ENCODE measurements at regions not wholly inside any gene's neighbourhood (a gene's known extent, or its start where the extent isn't known, plus 50 kb on each side); places are given as distances from the start of the nearest gene placed in this dataset.
"Not testable (repeated sequence)": the region's sequence is repeated elsewhere in the genome, so short reads cannot be mapped to it uniquely, and the experiment has no call there.

DNA sequence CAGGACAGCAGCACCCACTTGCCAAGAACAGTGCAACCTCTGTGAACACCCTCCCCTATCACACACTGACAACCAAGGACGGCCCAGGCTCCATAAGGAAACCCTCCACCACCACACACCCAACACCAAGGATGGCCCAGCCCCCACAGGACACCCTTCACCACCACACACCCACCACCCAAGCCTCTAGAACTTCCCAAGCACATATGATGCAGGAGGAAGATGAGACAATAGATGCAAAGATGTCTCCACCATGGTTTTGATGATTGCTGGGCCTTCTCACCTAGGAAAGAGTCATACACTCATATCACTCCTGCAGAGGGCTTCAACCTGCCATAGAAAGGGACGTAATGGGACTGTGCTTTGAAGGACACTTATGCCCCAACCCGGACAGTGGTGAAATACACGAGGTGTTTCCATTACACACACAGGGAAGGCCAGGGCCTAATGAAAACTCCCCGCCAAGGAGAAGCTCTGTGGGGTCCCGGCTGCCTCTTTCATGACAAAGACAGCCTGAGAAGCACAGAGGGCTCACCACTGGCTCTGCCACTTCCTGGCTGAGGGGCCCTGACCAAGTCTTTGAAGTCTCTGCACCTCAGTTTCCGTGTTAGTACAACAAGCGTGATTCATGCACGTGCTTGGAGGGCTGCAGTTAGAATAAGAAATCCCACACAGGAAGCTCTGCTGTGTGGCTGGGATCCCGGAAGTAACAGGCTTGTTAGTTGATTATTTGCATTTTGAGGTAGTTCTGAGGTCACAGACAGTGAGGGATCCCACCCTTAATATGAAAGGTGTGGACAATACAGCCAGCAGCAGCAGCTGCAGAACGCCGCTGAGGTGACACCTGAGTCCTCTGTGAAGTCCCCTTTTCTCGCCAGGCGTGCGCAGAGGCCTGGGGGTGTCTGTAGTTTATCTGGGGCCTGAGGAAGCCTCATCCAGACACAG lies 61.9 kb upstream of the ATP12A start:
- peak; percentile 21 for DNase-seq (ENCODE audit: low read depth)

- no peak for DNase-seq (ENCODE audit: low read depth)
Observed at GRCh38 chr13:24619282-24619681, 60.9 kb upstream of the ATP12A start.

GRCh38 chr13:24622481-24623148 lies 57.6 kb upstream of the ATP12A start:
- DNase-seq (ENCODE audit: low read depth): not testable (repeated sequence)

DNA sequence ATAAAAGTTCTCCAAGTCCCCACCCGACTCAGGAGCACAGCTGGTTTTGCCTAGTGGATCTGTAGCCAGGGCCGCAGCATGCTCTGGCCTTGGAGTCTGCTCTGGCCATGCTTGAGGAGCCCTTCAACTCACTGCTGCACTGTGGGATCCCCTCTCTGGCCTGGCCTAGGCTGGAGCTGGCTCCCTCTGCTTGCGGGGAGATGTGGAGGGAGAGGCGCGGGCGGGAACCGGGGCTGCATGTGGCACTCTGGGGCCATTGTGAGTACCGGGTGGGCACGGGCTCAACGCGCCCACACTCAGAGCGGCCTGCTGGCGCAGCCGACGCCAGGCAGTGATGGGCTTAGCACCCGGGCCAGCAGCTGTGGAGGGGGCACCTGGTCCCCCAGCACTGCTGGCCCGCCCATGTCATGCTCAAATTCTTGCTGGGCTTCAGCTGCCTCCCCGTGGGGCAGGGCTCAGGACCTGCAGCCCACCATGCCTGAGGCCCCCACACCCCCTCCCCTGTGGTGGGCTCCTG lies 57.0 kb upstream of the ATP12A start:
- no peak for DNase-seq (ENCODE audit: low read depth)

- no peak for DNase-seq (ENCODE audit: low read depth)
Observed at GRCh38 chr13:24624363-24624762, 55.8 kb upstream of the ATP12A start.

GRCh38 chr13:24624801-24625231 lies 55.4 kb upstream of the ATP12A start:
- DNase-seq (ENCODE audit: low read depth): no peak

DNA sequence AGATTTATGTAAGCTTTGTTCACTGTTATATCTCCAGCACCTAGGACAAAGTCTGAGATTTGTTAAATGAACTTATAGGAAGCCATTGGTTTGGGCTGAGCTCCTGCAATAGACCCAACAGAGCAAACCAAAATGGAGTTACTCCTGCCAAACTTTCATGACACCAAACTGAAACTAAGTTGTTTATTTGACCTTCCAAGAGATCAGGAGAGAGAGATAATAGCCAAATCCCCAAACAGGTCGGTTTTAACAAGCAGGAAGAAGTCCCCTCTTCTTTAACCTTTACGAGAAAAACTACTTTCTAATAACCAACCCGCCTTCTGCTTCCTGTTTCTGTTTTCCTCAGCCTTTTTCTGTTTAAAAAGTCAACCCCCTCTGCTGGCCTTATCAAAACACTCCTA lies 54.9 kb upstream of the ATP12A start:
- no peak for DNase-seq (ENCODE audit: low read depth)

DNA sequence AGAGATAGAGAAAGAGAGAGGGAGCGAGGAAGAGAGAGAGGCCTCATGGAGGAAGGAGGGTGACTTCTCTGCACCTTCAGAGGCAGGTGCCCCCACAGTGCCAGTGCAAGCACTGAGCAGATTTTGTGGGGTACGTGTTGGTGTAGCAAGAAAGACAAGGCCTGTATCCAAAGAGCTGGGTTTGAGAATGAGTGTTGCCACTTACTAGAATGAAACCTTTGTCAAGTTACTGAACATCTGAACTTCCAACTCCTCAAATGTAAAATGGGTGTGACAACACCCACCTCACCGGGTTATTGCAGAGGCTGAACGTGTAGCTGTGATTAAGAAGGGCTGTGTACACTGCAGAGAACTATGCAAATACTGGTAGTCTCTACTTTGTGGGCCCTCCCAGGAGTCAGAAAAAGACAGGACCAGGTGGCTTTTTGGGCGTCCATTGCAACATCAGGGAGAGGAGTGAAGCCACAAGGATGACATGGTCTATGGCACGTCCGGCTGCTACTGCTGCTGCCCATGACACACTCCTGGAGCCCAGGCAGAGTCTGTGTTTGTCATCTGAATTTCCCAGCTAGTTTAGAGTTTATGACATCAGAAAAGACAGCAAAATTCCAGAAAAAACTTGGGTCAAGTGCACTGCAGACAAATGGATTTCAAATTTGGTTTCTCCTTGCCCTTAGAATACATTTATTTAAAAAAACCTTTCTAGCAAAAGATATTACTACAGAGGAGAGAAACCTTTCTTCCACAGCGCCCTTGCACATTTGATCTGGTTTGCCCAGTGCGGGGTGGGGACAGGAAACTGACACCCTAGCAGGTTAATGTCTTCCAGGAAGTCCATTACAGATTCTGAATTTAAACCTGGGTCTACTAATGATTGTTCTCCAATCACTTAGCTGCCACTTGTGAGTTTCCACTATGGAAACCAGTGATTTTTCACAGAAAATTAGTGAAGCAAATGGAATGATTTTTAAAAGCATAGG lies 54.0 kb upstream of the ATP12A start:
- DNase-seq (ENCODE audit: low read depth): no peak

DNA sequence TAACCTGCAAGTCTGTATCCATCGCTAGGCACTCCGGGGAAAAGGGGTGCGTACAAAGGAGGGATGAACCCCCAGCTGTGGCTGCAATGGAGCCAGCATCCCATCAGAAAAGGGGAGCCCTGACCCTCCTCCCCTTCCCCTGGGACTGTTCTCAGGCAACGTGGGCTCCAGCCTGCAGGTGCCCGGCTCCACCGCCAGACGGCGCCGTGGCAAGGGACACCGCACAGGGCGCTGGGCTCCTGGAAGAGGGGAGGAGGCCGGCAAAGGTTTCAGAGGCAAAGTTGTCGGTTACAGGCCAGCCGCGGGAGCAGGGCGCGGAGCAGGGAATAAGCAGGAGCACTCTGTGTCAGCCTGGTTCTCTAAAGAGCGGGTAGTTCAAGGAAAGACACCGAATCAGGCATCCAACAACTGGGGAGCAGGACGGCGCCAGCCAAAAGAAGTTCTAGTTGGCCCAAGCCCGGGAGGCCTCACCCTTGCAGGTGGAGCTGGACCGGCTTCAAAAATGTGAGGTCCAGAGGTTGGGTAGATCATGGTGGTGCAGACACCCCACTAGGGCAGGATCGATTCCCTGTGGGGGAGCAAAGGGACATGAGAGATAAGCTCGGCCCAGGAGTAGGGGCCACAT lies 53.0 kb upstream of the ATP12A start:
- DNase-seq (ENCODE audit: low read depth): no peak

GRCh38 chr13:24627946-24628345 lies 52.3 kb upstream of the ATP12A start:
- DNase-seq (ENCODE audit: low read depth): no peak

DNA sequence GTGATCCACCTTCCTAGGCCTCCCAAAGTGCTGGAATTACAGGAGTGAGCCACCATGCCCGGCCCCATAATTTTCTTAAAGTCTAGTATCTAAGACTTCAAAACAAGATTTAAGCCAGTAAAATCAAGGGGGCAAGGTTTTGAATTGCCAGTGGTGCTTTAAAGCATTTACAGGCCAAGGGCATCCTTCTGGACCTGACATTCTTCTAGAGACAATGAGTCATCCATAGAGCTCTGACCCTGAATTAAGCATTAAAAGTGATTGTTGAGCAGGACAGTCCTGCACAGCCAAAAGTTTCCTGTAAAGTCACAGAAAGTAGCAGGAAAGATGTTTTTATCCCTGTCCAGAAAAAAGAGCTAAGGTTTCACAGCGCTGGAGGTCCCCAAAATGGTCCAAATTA lies 50.9 kb upstream of the ATP12A start:
- DNase-seq (ENCODE audit: low read depth): no peak

GRCh38 chr13:24630121-24630520 lies 50.1 kb upstream of the ATP12A start:
- no peak for DNase-seq (ENCODE audit: low read depth)
